ENCODE measurements at regions not wholly inside any gene's neighbourhood (a gene's known extent, or its start where the extent isn't known, plus 50 kb on each side); places are given as distances from the start of the nearest gene placed in this dataset.
"Not testable (repeated sequence)": the region's sequence is repeated elsewhere in the genome, so short reads cannot be mapped to it uniquely, and the experiment has no call there.

DNA sequence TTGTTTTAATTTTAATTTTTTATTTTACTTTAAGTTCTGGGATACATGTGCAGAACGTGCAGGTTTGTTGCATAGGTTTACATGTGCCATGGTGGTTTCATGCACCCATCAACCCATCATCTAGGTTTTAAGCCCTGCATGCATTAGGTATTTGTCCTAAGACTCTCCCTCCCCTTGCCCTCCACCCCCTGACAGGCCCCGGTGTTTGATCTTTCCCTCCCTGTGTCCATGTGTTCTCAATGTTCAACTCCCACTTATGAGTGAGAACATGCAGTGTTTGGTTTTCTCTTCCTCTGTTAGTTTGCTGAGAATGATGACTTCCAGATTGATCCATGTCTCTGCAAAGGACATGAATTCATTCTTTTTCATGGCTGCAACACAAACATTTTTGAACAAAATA, 50.3 kb upstream of the MCUR1 start:
- not testable (repeated sequence) for H3K27ac ChIP-seq (ENCODE audit: low read depth in 1 of 3, low read length in 2 of 3); H3K9me3 ChIP-seq (ENCODE audit: control insufficient read depth in 2 of 2, insufficient read depth in 1 of 2, low read depth in 1 of 2, low read length in 1 of 2); H3K36me3 ChIP-seq (ENCODE audit: control insufficient read depth in 3 of 3, insufficient read depth in 2 of 3, low read depth in 1 of 3, low read length in 3 of 3); H3K27me3 ChIP-seq (ENCODE audit: control insufficient read depth in 3 of 3, insufficient read depth in 3 of 3, low read length in 3 of 3); H3K4me3 ChIP-seq (ENCODE audit: low read depth in 1 of 3, low read length in 3 of 3); DNase-seq; FAIRE-seq
- peaks cover 0 to 16% (median 0%) of the 10 kb centered on the region in 3 donors for H3K4me1 ChIP-seq (ENCODE audit: control insufficient read depth in 3 of 3, insufficient read depth in 2 of 3, low read depth in 1 of 3, low read length in 2 of 3)
- WGBS, 3 donors: 60 to 69% (median 62%) methylated on average over 2 of the region's 2 CpGs

All from small intestine (tissue), 7 donors.